IMR-90 (cell line): ENCODE measurements at regions not wholly inside any gene's neighbourhood (a gene's known extent, or its start where the extent isn't known, plus 50 kb on each side); places are given as distances from the start of the nearest gene placed in this dataset.

Experiments
- ATAC-seq: fragments of 200-7000 bp; cut with Tn5 transposase; 2 replicates; pipeline ENCODE4 v1.9.1; 2020; ENCODE audit warnings: low read depth, mild to moderate bottlenecking, moderate library complexity
- BruUV-seq: library from RNA; stranded (reverse); fragments of 400-500 nt; replicated peaks from 2 replicates; lab custom pipeline; 2021; lab: Mats Ljungman, UMichigan
- CTCF ChIA-PET: fragments of 300-600 bp; formaldehyde crosslinking; extraction: SDS; loops from one replicate; lab custom pipeline; 2021; ENCODE audit warnings: antibody characterized with exemption; lab: Yijun Ruan, JAX
- POLR2A ChIA-PET: fragments of 300-600 bp; sonication (Branson Sonifier 250); formaldehyde crosslinking; loops from one replicate; lab custom pipeline; 2022; ENCODE audit warnings: antibody characterized with exemption; ENCODE audit not compliant: unreplicated experiment; lab: Charles Lee
- DNase-seq: peaks from one replicate; pipeline ENCODE4 v3.0.0; 2013
- H2AFZ ChIP-seq: replicated peaks from 2 replicates; pipeline ENCODE3; 2013; ENCODE audit warnings: low read length, mild to moderate bottlenecking; ENCODE audit not compliant: poor library complexity
- H2AK5ac ChIP-seq: 2 replicates; pipeline ENCODE4 v1.6.1; 2013; ENCODE audit warnings: low read depth, low read length, inconsistent platforms
- H2AK9ac ChIP-seq: replicated peaks from 2 replicates; pipeline ENCODE3; 2013; ENCODE audit warnings: mild to moderate bottlenecking, low read depth, low read length, moderate library complexity; ENCODE audit not compliant: poor library complexity
- H2BK120ac ChIP-seq: 2 replicates; pipeline ENCODE4 v1.6.1; 2013; ENCODE audit warnings: low read depth, low read length, inconsistent platforms
- H2BK15ac ChIP-seq: 3 replicates; pipeline ENCODE4 v1.6.1; 2013; ENCODE audit warnings: low read depth, low read length, inconsistent platforms
- H2BK20ac ChIP-seq: 2 replicates; pipeline ENCODE4 v1.6.1; 2013; ENCODE audit warnings: low read depth, mild to moderate bottlenecking, inconsistent platforms, low read length, moderate library complexity
- H2BK5ac ChIP-seq: 2 replicates; pipeline ENCODE4 v1.6.1; 2013; ENCODE audit warnings: mild to moderate bottlenecking, low read depth, low read length, inconsistent platforms; ENCODE audit not compliant: poor library complexity, severe bottlenecking
- H3K14ac ChIP-seq: replicated peaks from 2 replicates; pipeline ENCODE4 v1.6.1; 2013; ENCODE audit warnings: low read depth, low read length, inconsistent platforms
- H3K18ac ChIP-seq: 2 replicates; pipeline ENCODE4 v1.6.1; 2013; ENCODE audit warnings: low read depth, low read length, control low read depth
- H3K23ac ChIP-seq: 2 replicates; pipeline ENCODE4 v1.6.1; 2013; ENCODE audit warnings: low read depth, low read length, inconsistent platforms
- H3K27ac ChIP-seq: 2 replicates; pipeline ENCODE4 v1.5.1; 2013; ENCODE audit warnings: mild to moderate bottlenecking, control low read depth, low read length; ENCODE audit not compliant: insufficient read depth
- H3K27me3 ChIP-seq: 2 replicates; pipeline ENCODE4 v1.6.1; 2013; ENCODE audit warnings: low read length; ENCODE audit not compliant: control insufficient read depth, insufficient read depth
- H3K36me3 ChIP-seq: 2 replicates; pipeline ENCODE4 v1.6.1; 2013; ENCODE audit warnings: low read length, mixed read lengths; ENCODE audit not compliant: control insufficient read depth, insufficient read depth
- H3K4ac ChIP-seq: 2 replicates; pipeline ENCODE4 v1.6.1; 2013; ENCODE audit warnings: low read depth, low read length, inconsistent platforms
- H3K4me1 ChIP-seq: 2 replicates; pipeline ENCODE4 v1.6.1; 2013; ENCODE audit warnings: low read length, mixed read lengths; ENCODE audit not compliant: control insufficient read depth, insufficient read depth
- H3K4me2 ChIP-seq: 2 replicates; pipeline ENCODE4 v1.6.1; 2013; ENCODE audit warnings: low read depth, mild to moderate bottlenecking, control low read depth, low read length, moderate library complexity
- H3K4me3 ChIP-seq: 2 replicates; pipeline ENCODE4 v1.5.1; 2013; ENCODE audit warnings: low read depth, mild to moderate bottlenecking, control low read depth, low read length, moderate library complexity; ENCODE audit not compliant: insufficient read depth
- H3K56ac ChIP-seq: 2 replicates; pipeline ENCODE4 v1.6.1; 2013; ENCODE audit warnings: low read length, inconsistent platforms; ENCODE audit not compliant: insufficient read depth; ENCODE audit errors: extremely low read depth
- H3K79me1 ChIP-seq, 2 experiments: 2 replicates each; pipeline ENCODE4 v1.6.1; 2013; ENCODE audit warnings: low read length in 2 of 2, inconsistent platforms in 1 of 2, low read depth in 1 of 2
- H3K9ac ChIP-seq: 2 replicates; pipeline ENCODE4 v1.6.1; 2013; ENCODE audit warnings: low read depth, low read length, control low read depth
- H3K9me1 ChIP-seq: 2 replicates; pipeline ENCODE4 v1.6.1; 2013; ENCODE audit warnings: low read length, inconsistent platforms; ENCODE audit not compliant: insufficient read depth
- H3K9me3 ChIP-seq: 2 replicates; pipeline ENCODE4 v1.6.1; 2013; ENCODE audit warnings: low read length; ENCODE audit not compliant: control insufficient read depth, insufficient read depth
- H4K20me1 ChIP-seq: 2 replicates; pipeline ENCODE4 v1.6.1; 2013; ENCODE audit warnings: low read length, inconsistent platforms; ENCODE audit not compliant: insufficient read depth
- H4K5ac ChIP-seq: 2 replicates; pipeline ENCODE4 v1.6.1; 2013; ENCODE audit warnings: mild to moderate bottlenecking, low read depth, low read length, control low read depth
- H4K8ac ChIP-seq, 2 experiments: 2 replicates each; pipeline ENCODE4 v1.6.1; 2013; ENCODE audit warnings: low read depth in 2 of 2, low read length in 2 of 2, control low read depth in 1 of 2, inconsistent platforms in 1 of 2
- H4K91ac ChIP-seq: 2 replicates; pipeline ENCODE4 v1.6.1; 2013; ENCODE audit warnings: low read depth, low read length, inconsistent platforms; ENCODE audit not compliant: insufficient read depth
- BHLHE40 ChIP-seq: fragments of 150-350 bp; IDR thresholded peaks from 2 replicates; pipeline ENCODE4 v1.6.1; 2016; ENCODE audit warnings: mild to moderate bottlenecking, low read depth, low read length
- CEBPB ChIP-seq: IDR thresholded peaks from 2 replicates; pipeline ENCODE4 v1.6.1; 2012; ENCODE audit warnings: low read depth, low read length, improper control_type of control experiment
- CHD1 ChIP-seq: IDR thresholded peaks from 2 replicates; pipeline ENCODE4 v1.6.1; 2012; ENCODE audit warnings: low read depth, low read length, improper control_type of control experiment
- CTCF ChIP-seq: conservative IDR thresholded peaks from 2 replicates; pipeline ENCODE4 v1.5.1; 2012; ENCODE audit warnings: mild to moderate bottlenecking, low read depth, low read length, improper control_type of control experiment
- ELK1 ChIP-seq: fragments of 150-350 bp; IDR thresholded peaks from 2 replicates; pipeline ENCODE4 v1.6.1; 2016; ENCODE audit warnings: low read depth, mild to moderate bottlenecking, low read length, moderate library complexity, borderline replicate concordance
- FOS ChIP-seq: fragments of 150-350 bp; IDR thresholded peaks from 2 replicates; pipeline ENCODE4 v1.6.1; 2016; ENCODE audit warnings: low read depth, low read length
- MAFK ChIP-seq: IDR thresholded peaks from 2 replicates; pipeline ENCODE4 v1.6.1; 2012; ENCODE audit warnings: low read depth, low read length, improper control_type of control experiment
- MAZ ChIP-seq: IDR thresholded peaks from 2 replicates; pipeline ENCODE4 v1.6.1; 2012; ENCODE audit warnings: low read depth, mild to moderate bottlenecking, low read length, improper control_type of control experiment, moderate library complexity, borderline replicate concordance
- MXI1 ChIP-seq: IDR thresholded peaks from 2 replicates; pipeline ENCODE4 v1.6.1; 2012; ENCODE audit warnings: low read depth, mild to moderate bottlenecking, low read length, moderate library complexity, borderline replicate concordance
- NFE2L2 ChIP-seq: fragments of 150-350 bp; IDR thresholded peaks from 2 replicates; pipeline ENCODE4 v1.6.1; 2016; ENCODE audit warnings: low read depth, mild to moderate bottlenecking, low read length
- POLR2A ChIP-seq: IDR thresholded peaks from 2 replicates; pipeline ENCODE4 v1.6.1; 2012; ENCODE audit warnings: mild to moderate bottlenecking, low read depth, low read length
- RAD21 ChIP-seq: IDR thresholded peaks from 2 replicates; pipeline ENCODE4 v1.6.1; 2012; ENCODE audit warnings: low read length, improper control_type of control experiment
- RCOR1 ChIP-seq: IDR thresholded peaks from 2 replicates; pipeline ENCODE4 v1.6.1; 2012; ENCODE audit warnings: mild to moderate bottlenecking, low read length, improper control_type of control experiment; ENCODE audit not compliant: insufficient replicate concordance
- RFX5 ChIP-seq: IDR thresholded peaks from 2 replicates; pipeline ENCODE4 v1.8.0; 2012; ENCODE audit warnings: low read depth, mild to moderate bottlenecking, low read length, moderate library complexity
- SMC3 ChIP-seq: fragments of 150-350 bp; IDR thresholded peaks from 2 replicates; pipeline ENCODE4 v1.6.1; 2016; ENCODE audit warnings: low read depth, mild to moderate bottlenecking, antibody characterized with exemption, low read length, moderate library complexity
- USF2 ChIP-seq: fragments of 150-350 bp; IDR thresholded peaks from 2 replicates; pipeline ENCODE4 v1.6.1; 2017; ENCODE audit warnings: mild to moderate bottlenecking, antibody characterized with exemption, low read length, low read depth
- WGBS, 2 experiments: methylation state at CpG; one replicate each; pipeline versions ENCODE4 v1.1.5 to v1.1.7; 2013; ENCODE audit warnings: missing lambda C conversion rate in 2 of 2; ENCODE audit not compliant: insufficient read length in 1 of 2; ENCODE audit errors: extremely low coverage in 2 of 2; 5-methylcytosine and 5-hydroxymethylcytosine counted together
- dilution Hi-C: fragments of 300-500 bp; cut with HindIII; formaldehyde crosslinking; loops from one replicate; pipeline ENCODE4 v1.14.3; 2018; ENCODE audit warnings: low sequenced_read_pairs; ENCODE audit not compliant: unreplicated experiment
- in situ Hi-C: fragments of 300-500 bp; cut with MboI; formaldehyde crosslinking; loops from 3 replicates; pipeline ENCODE4 v1.14.3; 2019; ENCODE audit warnings: low sequenced_read_pairs, inconsistent platforms, mixed read lengths
- intact Hi-C: fragments of 100-400 bp; cut with micrococcal nuclease; formaldehyde crosslinking; loops from 2 replicates; pipeline ENCODE4 v1.10.0; 2022

DNA sequence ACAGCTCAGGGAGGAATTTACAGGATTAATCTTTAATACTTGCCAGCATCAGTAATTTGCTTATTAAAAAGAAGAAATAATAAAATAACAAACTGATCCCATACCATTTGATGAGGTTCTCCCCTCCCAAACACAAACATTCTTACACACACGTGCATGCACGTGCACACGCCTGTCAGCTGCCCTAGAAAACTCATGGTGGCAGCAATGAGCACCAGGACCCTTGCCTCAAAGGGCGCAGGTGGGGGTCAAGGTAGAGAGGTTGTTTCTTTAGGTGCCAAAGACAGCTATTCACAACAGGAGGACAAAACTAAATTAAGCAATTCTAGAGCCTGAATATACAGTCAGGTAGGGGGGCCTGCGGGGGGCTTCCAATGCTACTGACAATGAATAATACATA, 219.3 kb downstream of the BUD13 start:
- DNase-seq: no peak
- Histone ChIP-seq H3K79me1 (no peaks in the 10 kb centered on the region), H2AFZ (no peak overlapping the region), H4K8ac (no peak overlapping the region), H4K20me1 (no peaks in the 10 kb centered on the region), H3K36me3 (no peaks in the 10 kb centered on the region), H3K4me1 (no peaks in the 10 kb centered on the region), H3K4me3 (no peak overlapping the region), H3K9me1 (no peaks in the 10 kb centered on the region), H2AK5ac (no peak overlapping the region), H3K18ac (no peak overlapping the region), H3K4ac (no peak overlapping the region), H4K5ac (no peak overlapping the region), H2BK120ac (no peak overlapping the region), H4K91ac (no peak overlapping the region), H3K56ac (no peak overlapping the region), H3K4me2 (no peak overlapping the region), H3K23ac (no peak overlapping the region), H2BK15ac (no peak overlapping the region), H2AK9ac (no peak overlapping the region), H2BK5ac (no peak overlapping the region), H3K9ac (no peak overlapping the region), H3K9me3 (no peaks in the 10 kb centered on the region), H2BK20ac (no peak overlapping the region), H3K27me3 (no peaks in the 10 kb centered on the region; the same call in 1 of the 2 replicates), H3K27ac (no peak overlapping the region), H3K14ac (no peak overlapping the region)
- WGBS, 2 experiments: no CpG with 5 or more reads among the region's 5 CpGs
- no peak for ATAC-seq
- CTCF ChIA-PET: no interaction called here
- POLR2A ChIA-PET: no interaction called here
- no TSS peak for BruUV-seq
- in situ Hi-C loops: no loop called here
- dilution Hi-C loops: no loop called here
- intact Hi-C loops: no loop called here
- TF ChIP-seq CHD1: no peak
- TF ChIP-seq MXI1: no peak
- no peak for TF ChIP-seq MAZ
- no peak for TF ChIP-seq RAD21
- no peak for TF ChIP-seq RFX5
- TF ChIP-seq CEBPB: no peak
- no peak for TF ChIP-seq USF2
- TF ChIP-seq SMC3: no peak
- TF ChIP-seq CTCF: no peak
- TF ChIP-seq ELK1: no peak
- TF ChIP-seq MAFK: no peak
- TF ChIP-seq BHLHE40: no peak
- TF ChIP-seq FOS: no peak
- TF ChIP-seq NFE2L2: no peak
- no peak for TF ChIP-seq POLR2A
- TF ChIP-seq RCOR1: no peak
